ENCODE measurements at regions not wholly inside any gene's neighbourhood (a gene's known extent, or its start where the extent isn't known, plus 50 kb on each side); places are given as distances from the start of the nearest gene placed in this dataset.

DNA sequence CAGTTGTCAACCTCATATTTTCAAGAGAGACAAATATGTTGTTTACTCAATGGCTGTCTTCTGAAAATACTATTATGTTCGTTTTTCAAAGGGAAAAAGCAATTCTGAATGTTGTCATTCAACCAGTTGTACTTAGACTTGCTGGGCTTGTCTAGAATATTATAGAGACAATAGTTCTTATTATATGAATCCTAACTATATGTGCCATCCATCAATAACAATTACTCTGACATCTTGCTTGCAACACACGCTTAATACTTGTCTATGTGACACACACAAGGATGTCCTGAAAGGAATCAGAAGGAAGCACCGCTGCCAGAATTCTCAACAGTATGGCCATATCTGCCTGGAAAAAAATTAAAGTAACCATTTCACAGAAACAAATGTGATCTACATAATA is 283.3 kb upstream of the NRSN1 start:
- TF ChIP-seq, protein P1, sequence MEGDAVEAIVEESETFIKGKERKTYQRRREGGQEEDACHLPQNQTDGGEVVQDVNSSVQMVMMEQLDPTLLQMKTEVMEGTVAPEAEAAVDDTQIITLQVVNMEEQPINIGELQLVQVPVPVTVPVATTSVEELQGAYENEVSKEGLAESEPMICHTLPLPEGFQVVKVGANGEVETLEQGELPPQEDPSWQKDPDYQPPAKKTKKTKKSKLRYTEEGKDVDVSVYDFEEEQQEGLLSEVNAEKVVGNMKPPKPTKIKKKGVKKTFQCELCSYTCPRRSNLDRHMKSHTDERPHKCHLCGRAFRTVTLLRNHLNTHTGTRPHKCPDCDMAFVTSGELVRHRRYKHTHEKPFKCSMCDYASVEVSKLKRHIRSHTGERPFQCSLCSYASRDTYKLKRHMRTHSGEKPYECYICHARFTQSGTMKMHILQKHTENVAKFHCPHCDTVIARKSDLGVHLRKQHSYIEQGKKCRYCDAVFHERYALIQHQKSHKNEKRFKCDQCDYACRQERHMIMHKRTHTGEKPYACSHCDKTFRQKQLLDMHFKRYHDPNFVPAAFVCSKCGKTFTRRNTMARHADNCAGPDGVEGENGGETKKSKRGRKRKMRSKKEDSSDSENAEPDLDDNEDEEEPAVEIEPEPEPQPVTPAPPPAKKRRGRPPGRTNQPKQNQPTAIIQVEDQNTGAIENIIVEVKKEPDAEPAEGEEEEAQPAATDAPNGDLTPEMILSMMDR (IDR thresholded peaks at IDR 0.05; ENCODE audit: poor library complexity): no peak
- no peak for TF ChIP-seq EZH2phosphoT487 (IDR thresholded peaks at IDR 0.05; ENCODE audit: low read depth, severe bottlenecking, unreplicated experiment)
- TF ChIP-seq EZH2 (IDR thresholded peaks at IDR 0.05; ENCODE audit: borderline replicate concordance): no peak
